ENCODE measurements at regions not wholly inside any gene's neighbourhood (a gene's known extent, or its start where the extent isn't known, plus 50 kb on each side); places are given as distances from the start of the nearest gene placed in this dataset.

DNA sequence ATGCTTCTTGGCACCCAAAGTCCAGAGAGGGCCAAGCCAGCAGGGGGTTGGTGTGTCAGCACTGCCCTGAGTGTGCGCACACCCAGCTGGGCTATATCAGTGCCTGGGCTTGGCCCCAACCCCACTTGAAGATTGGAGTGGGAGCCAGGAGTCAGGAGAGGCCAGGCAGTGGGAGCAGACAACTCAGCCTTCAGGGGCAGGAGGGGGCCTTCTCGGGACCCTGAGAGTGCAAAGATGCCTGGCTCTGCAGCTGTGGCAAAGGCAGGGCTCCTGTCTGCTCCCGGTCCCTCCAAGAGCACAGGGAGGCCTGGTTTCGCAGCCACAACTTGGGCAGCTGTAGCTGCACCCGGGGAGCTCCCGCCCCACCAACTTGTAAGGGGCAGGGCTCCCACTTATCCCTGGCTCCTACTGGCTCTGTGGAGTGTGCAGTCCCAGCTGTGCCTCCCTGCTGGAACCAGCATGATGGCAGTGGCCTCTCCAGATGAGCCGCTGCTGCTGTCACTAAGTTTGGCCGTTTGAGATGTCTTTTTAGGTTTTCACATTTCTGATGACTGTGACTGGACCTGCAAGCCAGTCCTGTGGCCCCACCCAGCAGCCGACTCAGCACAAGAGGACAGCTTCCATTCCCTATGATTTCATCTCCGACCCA, 148.8 kb upstream of the HS6ST1 start:
- Mint-ChIP-seq H3K36me3 (peaks cover 4% of the 10 kb centered on the region), H3K9me3 (ENCODE audit: low read depth) (peaks cover 8% of the 10 kb centered on the region), H3K27ac (no peak overlapping the region), H3K4me1 (ENCODE audit: low read depth) (no peaks in the 10 kb centered on the region), H3K27me3 (no peaks in the 10 kb centered on the region), H3K4me3 (no peak overlapping the region)

DNA sequence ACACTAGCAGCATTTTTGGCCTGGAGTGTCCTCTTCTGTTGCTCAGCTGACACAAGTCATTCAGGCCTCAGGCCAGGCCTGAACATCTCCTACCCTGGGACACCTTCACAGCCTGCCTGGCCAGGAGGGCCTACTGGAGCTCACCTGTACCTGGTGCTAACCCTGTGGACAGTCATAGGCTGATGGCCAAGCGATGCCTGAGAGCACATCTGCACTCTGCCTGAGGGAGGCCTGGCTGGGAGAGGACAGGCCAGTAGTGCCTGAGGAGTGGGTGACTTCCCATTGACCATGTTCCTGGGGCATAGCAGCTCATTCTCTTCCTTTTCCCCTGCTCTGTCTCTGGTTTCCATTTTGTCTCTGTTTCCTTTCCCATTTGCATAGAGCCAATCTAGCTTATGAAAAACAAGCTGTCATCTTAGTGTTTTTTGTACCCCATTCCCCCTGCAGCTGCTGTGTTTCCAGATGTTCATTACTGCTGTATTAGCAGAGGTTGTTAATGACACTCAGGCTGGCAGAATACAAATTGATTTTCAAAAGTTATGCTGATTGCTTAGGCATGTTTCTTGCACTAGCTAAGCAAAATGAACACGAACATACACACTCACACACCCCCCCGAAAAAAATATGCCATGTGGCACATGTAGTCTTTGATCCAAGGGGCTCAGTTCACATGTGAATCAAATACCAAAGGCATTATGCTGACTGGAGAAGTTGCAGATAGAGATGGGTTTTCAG, 149.7 kb upstream of the HS6ST1 start:
- Mint-ChIP-seq H3K36me3 (peaks cover 4% of the 10 kb centered on the region), H3K9me3 (ENCODE audit: low read depth) (peaks cover 8% of the 10 kb centered on the region), H3K4me1 (ENCODE audit: low read depth) (peaks cover 3% of the 10 kb centered on the region), H3K27me3 (peaks cover 2% of the 10 kb centered on the region), H3K4me3 (no peak overlapping the region), H3K27ac (no peak overlapping the region)

DNA sequence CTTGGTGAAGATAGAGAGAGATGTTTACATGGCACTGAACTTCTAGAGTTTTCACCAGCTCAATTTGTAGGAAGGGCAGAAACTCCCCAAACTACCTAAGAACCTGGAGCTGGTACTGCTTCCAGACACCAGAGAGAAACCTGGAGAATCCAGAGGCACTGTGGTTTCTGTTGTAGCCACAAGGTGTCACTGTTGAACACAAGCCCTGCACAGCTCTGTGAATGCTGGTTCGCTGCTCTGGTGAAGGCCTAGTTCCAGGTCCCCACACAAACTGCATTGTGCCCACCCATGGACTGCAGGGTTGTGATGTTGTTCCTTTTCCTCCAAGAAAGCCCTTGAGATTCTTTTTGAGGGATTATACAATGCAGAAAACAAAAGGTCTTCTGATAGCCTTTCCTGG, 150.5 kb upstream of the HS6ST1 start:
- peaks cover 4% of the 10 kb centered on the region for H3K27me3 Mint-ChIP-seq
- H3K27ac Mint-ChIP-seq, result no peak overlapping the region
- H3K4me3 Mint-ChIP-seq, result no peak overlapping the region
- H3K4me1 Mint-ChIP-seq (ENCODE audit: low read depth), result peaks cover 6% of the 10 kb centered on the region
- H3K36me3 Mint-ChIP-seq, result peaks cover 4% of the 10 kb centered on the region
- H3K9me3 Mint-ChIP-seq (ENCODE audit: low read depth), result peaks cover 8% of the 10 kb centered on the region

DNA sequence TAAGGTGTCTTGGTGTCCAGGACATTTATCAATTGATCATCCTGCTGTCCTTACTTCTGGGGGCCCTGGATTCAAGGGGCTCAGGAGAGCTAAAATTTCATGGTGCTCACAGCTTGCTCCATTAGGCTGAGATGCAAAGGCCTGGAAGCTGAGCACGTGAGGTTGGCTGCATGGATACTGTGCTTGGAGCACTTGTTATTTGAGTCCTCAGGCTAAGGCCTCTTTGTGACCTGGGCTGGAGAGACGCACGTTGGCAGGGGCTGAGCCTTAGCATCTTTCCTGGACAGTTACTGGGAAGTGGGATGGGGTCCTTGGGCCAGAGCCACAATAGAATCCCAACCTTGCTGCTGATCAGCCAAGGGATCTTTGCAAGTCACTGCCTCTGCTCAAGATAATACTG, 151.2 kb upstream of the HS6ST1 start:
- Mint-ChIP-seq H3K4me1 (ENCODE audit: low read depth) (peaks cover 6% of the 10 kb centered on the region), H3K36me3 (peaks cover 4% of the 10 kb centered on the region), H3K9me3 (ENCODE audit: low read depth) (peaks cover 8% of the 10 kb centered on the region), H3K4me3 (no peak overlapping the region), H3K27ac (no peak overlapping the region), H3K27me3 (peaks cover 10% of the 10 kb centered on the region)

DNA sequence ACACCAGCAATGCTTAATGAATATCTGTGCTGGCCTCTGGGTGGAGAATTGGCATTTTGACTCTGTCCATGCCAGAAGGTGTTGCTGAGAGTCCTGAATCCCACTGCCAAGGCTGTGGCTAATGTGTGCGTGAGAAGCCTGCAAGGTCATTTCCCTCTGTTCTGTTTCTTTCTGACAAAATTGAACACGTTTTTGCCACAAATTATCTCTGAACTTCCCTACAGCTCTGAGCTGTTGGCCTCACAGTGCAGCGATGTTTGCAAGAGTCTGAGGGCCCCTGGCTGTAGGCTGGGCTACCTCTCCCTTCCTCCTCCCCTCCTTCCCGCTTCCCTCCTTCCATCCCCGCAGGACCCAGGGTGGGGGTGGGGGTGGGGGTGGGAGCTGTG, 154.1 kb upstream of the HS6ST1 start:
- peaks cover 7% of the 10 kb centered on the region for H3K9me3 Mint-ChIP-seq (ENCODE audit: low read depth)
- peaks cover 6% of the 10 kb centered on the region for H3K4me1 Mint-ChIP-seq (ENCODE audit: low read depth)
- H3K36me3 Mint-ChIP-seq, result peaks cover 3% of the 10 kb centered on the region
- H3K27ac Mint-ChIP-seq, result no peak overlapping the region
- H3K4me3 Mint-ChIP-seq, result no peak overlapping the region
- H3K27me3 Mint-ChIP-seq, result peaks cover 13% of the 10 kb centered on the region

DNA sequence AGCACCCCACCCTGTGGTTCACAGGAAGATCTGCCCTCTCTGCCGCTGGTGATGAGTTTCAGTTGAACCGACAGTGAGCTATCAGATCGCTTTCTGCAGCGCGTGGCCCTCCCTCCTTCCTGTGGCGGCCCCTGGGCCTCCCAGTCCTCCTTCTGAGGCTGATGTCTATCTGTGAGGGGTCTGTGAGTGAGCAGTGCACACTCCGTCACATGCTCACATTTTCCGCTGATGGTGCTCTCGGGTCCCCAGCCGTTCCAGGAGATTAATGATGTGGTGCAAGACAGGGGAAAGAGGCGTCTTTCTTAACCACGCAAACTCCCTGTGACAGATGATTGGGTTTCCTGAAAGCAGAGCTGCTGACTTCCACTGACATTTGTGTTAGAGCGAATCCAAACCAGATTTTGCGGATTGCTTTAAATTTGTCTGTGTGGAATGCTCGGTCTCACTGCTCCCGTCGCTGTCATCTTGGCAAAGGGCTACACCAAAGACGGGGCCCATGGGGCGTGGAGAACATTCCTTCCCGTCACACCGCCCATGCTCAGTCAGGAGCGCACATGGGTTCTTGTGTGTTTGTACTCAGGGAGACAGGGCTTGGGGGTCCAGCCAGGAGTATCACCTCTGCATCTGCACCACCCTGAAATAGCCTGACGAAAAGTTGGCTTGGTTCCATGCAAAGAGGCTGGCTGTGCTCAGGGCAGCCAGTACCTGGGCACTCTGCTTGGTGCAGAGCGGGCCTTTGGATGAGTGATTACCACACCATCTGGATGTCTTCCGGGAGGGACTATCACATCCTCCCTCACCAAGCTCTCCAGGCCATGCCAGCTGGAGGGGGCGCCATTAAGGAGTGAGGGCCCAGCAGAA, 154.7 kb upstream of the HS6ST1 start:
- Mint-ChIP-seq H3K36me3 (peaks cover 2% of the 10 kb centered on the region), H3K27ac (no peak overlapping the region), H3K4me3 (no peak overlapping the region), H3K27me3 (peaks cover 15% of the 10 kb centered on the region), H3K9me3 (ENCODE audit: low read depth) (peaks cover 3% of the 10 kb centered on the region), H3K4me1 (ENCODE audit: low read depth) (peaks cover 6% of the 10 kb centered on the region)

DNA sequence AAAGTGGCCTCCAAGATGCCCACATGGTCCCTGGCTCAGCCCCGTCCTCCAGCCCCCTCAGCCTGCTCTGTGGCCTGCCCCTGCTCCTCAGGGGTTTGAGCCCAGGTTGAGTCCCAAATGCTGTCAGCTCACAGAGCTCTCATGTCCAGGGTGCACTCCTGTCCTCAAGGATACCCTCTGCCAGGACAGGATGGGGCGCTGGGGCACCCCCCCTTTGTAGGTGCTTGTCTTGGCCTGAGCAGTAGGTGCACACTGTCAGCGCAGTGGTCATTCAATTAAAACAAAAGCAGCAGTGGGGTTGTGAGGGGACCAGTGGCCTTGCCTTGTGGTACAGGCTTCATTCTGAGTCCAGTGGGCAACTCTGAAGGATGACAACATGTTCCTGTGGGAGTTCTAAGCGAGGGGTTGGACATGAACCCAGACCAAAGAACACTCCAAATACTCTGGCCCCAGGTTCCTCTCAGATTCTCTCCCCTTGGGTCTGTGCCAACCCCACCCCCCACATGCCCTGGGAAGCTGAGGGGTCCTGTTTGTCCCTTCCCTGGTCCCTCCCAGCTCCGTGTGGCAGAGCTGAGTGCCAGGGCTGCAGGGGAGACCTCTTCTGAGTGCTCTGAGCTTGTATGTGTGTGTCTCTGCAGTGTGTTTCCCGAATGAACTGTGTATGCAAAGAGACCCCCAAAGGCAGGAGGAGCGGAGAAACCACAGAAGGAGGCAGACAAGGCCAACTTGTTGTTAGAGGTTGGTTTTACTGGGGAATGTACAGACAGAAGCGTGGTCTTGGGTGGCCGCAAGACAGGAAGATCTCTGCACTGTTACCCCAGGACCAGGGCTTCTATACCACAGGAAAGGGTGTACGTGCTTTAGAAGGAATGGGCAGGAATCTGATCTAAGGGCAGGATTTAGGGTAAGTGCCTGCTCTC, 155.6 kb upstream of the HS6ST1 start:
- Mint-ChIP-seq H3K4me3 (no peak overlapping the region), H3K27ac (no peak overlapping the region)

DNA sequence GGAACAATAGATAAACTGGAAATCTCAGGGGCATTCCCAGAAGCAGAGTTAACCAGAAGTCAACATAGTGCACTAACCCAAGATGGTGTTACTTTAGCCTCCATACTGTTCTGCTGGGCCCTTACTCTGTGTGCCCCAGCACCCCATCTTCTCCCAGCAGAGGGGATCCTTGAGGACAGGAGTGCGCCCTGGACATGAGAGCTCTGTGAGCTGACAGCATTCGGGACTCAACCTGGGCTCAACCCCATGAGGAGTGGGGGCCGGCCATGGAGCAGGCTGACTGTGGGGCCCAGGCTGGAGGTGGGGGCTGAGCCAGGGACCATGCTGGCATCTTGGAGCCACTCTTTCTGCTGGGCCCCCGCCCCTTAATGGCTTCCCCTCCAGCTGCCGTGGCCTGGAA, 156.3 kb upstream of the HS6ST1 start:
- H3K27me3 Mint-ChIP-seq, result peaks cover 17% of the 10 kb centered on the region

More for the DNA sequence above, 155.6 kb upstream of the HS6ST1 start:
- no peaks in the 10 kb centered on the region for H3K9me3 Mint-ChIP-seq (ENCODE audit: low read depth)
- peaks cover 6% of the 10 kb centered on the region for H3K4me1 Mint-ChIP-seq (ENCODE audit: low read depth)
- H3K36me3 Mint-ChIP-seq, result no peaks in the 10 kb centered on the region
- H3K27me3 Mint-ChIP-seq, result peaks cover 17% of the 10 kb centered on the region

DNA sequence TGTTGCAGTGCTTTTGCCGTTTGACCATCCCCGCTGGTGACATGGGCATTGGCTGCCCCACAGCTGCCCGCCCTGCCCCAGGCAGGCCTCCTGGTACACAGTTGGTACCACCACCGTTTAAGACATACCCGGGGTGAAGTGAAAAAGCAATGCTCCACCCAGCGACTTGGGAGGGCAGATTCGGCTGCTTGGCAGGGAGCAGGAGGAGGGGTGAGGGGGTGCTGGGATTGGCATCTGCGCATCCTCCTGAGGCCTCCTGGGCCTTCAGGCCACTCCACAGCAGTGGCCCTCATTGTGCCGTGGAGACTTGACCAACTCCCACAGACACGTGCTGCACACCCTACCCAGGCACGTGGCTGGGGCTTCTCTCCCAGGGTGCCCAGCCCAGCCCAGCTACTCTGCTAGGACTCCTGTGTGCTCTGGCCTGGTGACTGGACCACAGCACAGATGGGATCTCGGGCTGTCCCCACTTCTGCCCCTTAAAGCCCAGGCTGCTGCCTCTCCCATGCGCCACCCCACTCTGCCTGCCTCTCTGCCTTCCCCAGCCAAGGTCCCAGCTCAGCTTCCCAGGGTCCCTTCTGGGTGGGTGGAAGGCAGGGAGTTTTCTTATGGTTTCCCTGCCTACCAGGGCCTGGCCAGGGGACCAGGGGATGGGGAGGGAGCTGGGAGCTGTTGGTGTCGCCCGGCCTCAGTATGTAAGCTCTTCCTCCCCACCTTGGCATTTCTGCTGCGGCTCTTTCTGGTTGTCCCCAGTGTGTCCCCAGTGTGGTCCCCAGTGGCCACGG, 157.0 kb upstream of the HS6ST1 start:
- H3K27me3 Mint-ChIP-seq, result peaks cover 17% of the 10 kb centered on the region
- H3K9me3 Mint-ChIP-seq (ENCODE audit: low read depth), result peaks cover 5% of the 10 kb centered on the region
- no peak overlapping the region for H3K27ac Mint-ChIP-seq
- H3K36me3 Mint-ChIP-seq, result no peaks in the 10 kb centered on the region
- H3K4me3 Mint-ChIP-seq, result no peak overlapping the region
- peaks cover 6% of the 10 kb centered on the region for H3K4me1 Mint-ChIP-seq (ENCODE audit: low read depth)

More for the DNA sequence above, 156.3 kb upstream of the HS6ST1 start:
- Mint-ChIP-seq H3K4me1 (ENCODE audit: low read depth) (peaks cover 6% of the 10 kb centered on the region), H3K4me3 (no peak overlapping the region), H3K9me3 (ENCODE audit: low read depth) (no peaks in the 10 kb centered on the region), H3K27ac (no peak overlapping the region), H3K36me3 (no peaks in the 10 kb centered on the region)

DNA sequence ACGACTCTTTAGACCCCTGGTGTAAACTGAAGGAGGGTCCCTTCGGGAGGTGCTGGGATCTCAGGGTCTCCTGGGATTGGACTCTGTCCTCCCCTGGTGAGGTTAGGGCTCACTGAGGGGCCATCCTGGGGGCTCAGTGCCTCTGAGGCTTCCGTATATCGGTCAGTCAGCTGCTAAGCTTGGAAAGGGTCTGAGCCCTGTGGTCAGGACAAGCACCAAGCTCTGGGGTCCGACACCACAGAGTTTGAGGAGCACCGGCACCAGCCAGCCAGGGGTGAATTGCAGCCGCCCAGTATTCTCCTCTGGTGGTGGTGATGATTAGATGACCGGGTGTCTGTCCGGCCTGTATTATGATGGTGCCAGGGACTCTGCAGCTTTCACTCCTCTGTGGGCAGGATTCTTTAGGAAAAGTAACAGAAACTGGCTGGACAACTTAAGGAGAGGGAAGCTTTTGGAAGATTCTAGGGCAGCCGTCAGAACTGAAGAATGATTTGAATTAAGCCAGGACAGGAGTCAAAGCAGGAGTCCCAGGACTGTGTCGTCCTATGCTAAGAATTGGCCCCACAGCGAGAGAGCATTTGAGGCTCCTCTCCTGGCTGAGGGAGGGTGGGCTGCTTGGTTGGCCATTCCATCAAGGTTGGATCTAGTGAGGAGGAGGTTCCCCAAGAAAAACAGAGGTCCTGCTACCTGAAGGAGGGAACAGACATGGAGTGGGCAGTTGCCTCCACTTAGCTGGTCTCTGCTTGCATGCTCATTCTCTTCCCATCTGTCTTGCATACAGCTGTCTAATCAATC, 158.6 kb upstream of the HS6ST1 start:
- H3K36me3 Mint-ChIP-seq, result no peaks in the 10 kb centered on the region
- H3K27ac Mint-ChIP-seq, result no peak overlapping the region
- no peak overlapping the region for H3K4me3 Mint-ChIP-seq
- H3K27me3 Mint-ChIP-seq, result peaks cover 17% of the 10 kb centered on the region
- peaks cover 6% of the 10 kb centered on the region for H3K4me1 Mint-ChIP-seq (ENCODE audit: low read depth)
- H3K9me3 Mint-ChIP-seq (ENCODE audit: low read depth), result peaks cover 16% of the 10 kb centered on the region

DNA sequence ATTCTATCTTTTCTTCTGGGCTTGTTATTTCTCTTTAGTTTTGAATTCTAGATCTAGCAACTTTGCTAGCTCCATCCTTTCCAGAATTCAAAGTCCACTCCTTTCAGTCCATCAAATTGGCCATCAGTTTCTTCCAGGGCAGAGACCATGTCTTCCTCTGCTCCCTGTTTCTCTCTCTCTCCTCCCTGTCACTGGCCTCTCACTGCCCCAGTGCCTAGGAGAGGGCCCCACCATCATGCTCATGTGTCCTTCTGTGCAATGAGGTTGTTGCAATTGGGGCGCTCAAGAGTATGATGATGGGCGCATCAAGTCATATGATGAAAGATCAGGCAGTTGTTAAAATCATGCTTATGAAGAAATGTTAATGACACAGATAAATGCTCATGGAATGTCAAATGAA, 159.2 kb upstream of the HS6ST1 start:
- H3K36me3 Mint-ChIP-seq, result no peaks in the 10 kb centered on the region
- no peak overlapping the region for H3K4me3 Mint-ChIP-seq
- H3K9me3 Mint-ChIP-seq (ENCODE audit: low read depth), result peaks cover 16% of the 10 kb centered on the region
- H3K27ac Mint-ChIP-seq, result no peak overlapping the region
- peaks cover 6% of the 10 kb centered on the region for H3K4me1 Mint-ChIP-seq (ENCODE audit: low read depth)
- peaks cover 17% of the 10 kb centered on the region for H3K27me3 Mint-ChIP-seq

DNA sequence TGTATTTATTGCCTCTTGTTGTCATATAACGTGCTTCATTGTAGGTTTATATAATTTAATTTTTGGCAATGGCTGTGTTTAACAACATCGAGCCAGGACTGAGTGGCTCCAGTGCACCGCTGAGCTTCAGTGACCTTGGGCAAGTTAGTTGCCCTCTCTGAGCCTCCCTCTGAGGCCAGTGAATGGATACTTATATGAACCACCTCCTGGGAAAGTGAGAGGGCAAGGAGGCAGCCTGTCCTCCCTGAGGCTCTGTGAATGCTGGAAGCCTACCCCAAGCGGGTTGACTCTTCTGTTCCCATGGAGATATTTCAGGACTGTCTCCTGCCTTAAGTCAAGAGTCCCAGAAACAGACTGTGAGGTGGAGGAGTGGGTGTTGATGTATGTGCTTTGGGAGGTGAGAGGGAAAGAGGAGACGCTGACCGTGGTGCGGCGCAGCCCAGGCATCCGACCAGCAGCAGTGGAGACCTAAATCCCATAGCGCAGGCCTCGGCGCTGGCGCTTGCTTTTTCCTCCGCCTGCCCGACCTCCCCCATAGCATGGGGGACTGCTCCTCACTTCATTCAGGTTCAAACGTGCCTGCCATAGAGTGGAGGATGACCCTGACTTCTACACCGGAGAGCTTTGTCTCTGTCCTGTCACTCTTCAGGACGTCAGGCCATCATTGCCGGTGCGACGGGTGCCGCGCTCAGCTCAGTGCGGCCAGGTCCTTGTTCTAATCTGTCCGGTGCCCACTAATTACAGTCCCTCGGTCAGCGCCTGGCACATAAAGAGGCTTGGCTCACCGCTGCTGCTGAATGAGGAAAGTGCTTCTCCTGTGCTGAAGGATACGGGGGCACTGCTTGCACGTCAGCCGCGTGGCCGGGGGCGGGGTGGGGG, 167.3 kb upstream of the HS6ST1 start:
- Mint-ChIP-seq H3K4me3 (no peak overlapping the region), H3K9me3 (ENCODE audit: low read depth) (peaks cover 7% of the 10 kb centered on the region), H3K27me3 (no peaks in the 10 kb centered on the region), H3K4me1 (ENCODE audit: low read depth) (no peaks in the 10 kb centered on the region), H3K27ac (no peak overlapping the region), H3K36me3 (no peaks in the 10 kb centered on the region)
